K562 (cell line): ENCODE measurements at regions not wholly inside any gene's neighbourhood (a gene's known extent, or its start where the extent isn't known, plus 50 kb on each side); places are given as distances from the start of the nearest gene placed in this dataset.
A peak's percentile ranks its signal among the peaks of the same experiment; 100 is the strongest.

ENCODE experiments used
- ATAC-seq: fragments of 200-7000 bp; cut with Tn5 transposase; 3 replicates; pipeline ENCODE4 v1.9.1; 2020; ENCODE audit warnings: moderate library complexity
- BruUV-seq: library from RNA; stranded (reverse); fragments of 400-500 nt; replicated peaks from 2 replicates; lab custom pipeline; 2021; lab: Mats Ljungman, UMichigan
- CTCF ChIA-PET: fragments of 300-600 bp; formaldehyde crosslinking; extraction: SDS; loops from one replicate; lab custom pipeline; 2021; ENCODE audit warnings: low intra/inter-chr PET ratio; lab: Yijun Ruan, JAX
- POLR2A ChIA-PET: fragments of 300-600, 350-650 bp; sonication (Branson Sonifier 250); formaldehyde crosslinking; extraction: SDS; loops from one replicate; lab custom pipeline; 2021; ENCODE audit warnings: antibody characterized with exemption, inconsistent platforms; lab: Yijun Ruan, JAX
- DNase-seq, 4 experiments: peaks; one replicate each; pipeline versions ENCODE4 v3.0.0 to v3.0.0-alpha.2; 2011 to 2018; ENCODE audit warnings: low spot score in 3 of 4, mixed read lengths in 3 of 4; ENCODE audit errors: extremely low read depth in 1 of 4
- FAIRE-seq: peaks from 2 replicates; lab custom pipeline; 2011; peaks lifted over from hg19 to GRCh38; lab: Jason Lieb, UNC
- H2AFZ ChIP-seq: 2 replicates; pipeline ENCODE4 v1.6.0; 2011; ENCODE audit warnings: low read depth, low read length, control low read depth, inconsistent platforms
- H3K27ac ChIP-seq: fragments of 200-600 bp; 3 replicates; pipeline ENCODE4 v1.8.0; 2011; ENCODE audit warnings: low read depth, mild to moderate bottlenecking, control low read depth, inconsistent platforms, low read length, moderate library complexity, mixed read lengths; ENCODE audit errors: extremely low read depth
- H3K27me3 ChIP-seq, 2 experiments: fragments of 300-600 bp in 1 of 2; 2 replicates in 1 of 2; 3 replicates in 1 of 2; pipeline versions ENCODE4 v1.6.0 to v1.8.0; 2011; ENCODE audit warnings: inconsistent platforms in 2 of 2, low read length in 2 of 2, mild to moderate bottlenecking in 1 of 2, mixed read lengths in 1 of 2, moderate library complexity in 1 of 2; ENCODE audit not compliant: control insufficient read depth in 2 of 2, insufficient read depth in 2 of 2
- H3K36me3 ChIP-seq: fragments of 300-600 bp; 3 replicates; pipeline ENCODE4 v1.8.0; 2011; ENCODE audit warnings: mild to moderate bottlenecking, low read length, inconsistent platforms; ENCODE audit not compliant: control insufficient read depth, insufficient read depth
- H3K4me1 ChIP-seq, 2 experiments: fragments of 200-600 bp in 1 of 2; replicated peaks in 1 of 2; 2 replicates in 1 of 2; 3 replicates in 1 of 2; pipeline versions ENCODE4 v1.5.1 to v1.8.0; 2011; ENCODE audit warnings: inconsistent platforms in 2 of 2, low read length in 2 of 2, mild to moderate bottlenecking in 1 of 2, mixed read lengths in 1 of 2, moderate library complexity in 1 of 2; ENCODE audit not compliant: control insufficient read depth in 2 of 2, insufficient read depth in 2 of 2
- H3K4me2 ChIP-seq: 2 replicates; pipeline ENCODE4 v1.6.1; 2011; ENCODE audit warnings: low read length, control low read depth, inconsistent platforms, mixed read lengths; ENCODE audit not compliant: insufficient read depth
- H3K4me3 ChIP-seq: fragments of 200-600 bp; sonication (generic), shearing (Covaris generic); 2 replicates; pipeline ENCODE4 v1.5.1; 2016; ENCODE audit warnings: control low read depth, inconsistent platforms
- H3K79me2 ChIP-seq: fragments of 200-600 bp; 3 replicates; pipeline ENCODE4 v1.8.0; 2011; ENCODE audit warnings: low read length, inconsistent platforms; ENCODE audit not compliant: control insufficient read depth, insufficient read depth
- H3K9ac ChIP-seq, 2 experiments: 2 replicates each; pipeline versions ENCODE4 v1.6.0 to v1.6.1; 2011; ENCODE audit warnings: low read depth in 2 of 2, low read length in 2 of 2, control low read depth in 1 of 2, inconsistent platforms in 1 of 2, mild to moderate bottlenecking in 1 of 2, mixed read lengths in 1 of 2; ENCODE audit not compliant: insufficient read depth in 1 of 2
- H3K9me1 ChIP-seq: one replicate; pipeline ENCODE4 v1.6.0; 2011; ENCODE audit warnings: inconsistent platforms, mild to moderate bottlenecking, low read length, moderate library complexity; ENCODE audit not compliant: control insufficient read depth, insufficient read depth
- H3K9me3 ChIP-seq: replicated peaks from 2 replicates; pipeline ENCODE4 v1.5.1; 2011; ENCODE audit warnings: low read depth, low read length, inconsistent platforms; ENCODE audit not compliant: control insufficient read depth, insufficient read depth
- H4K20me1 ChIP-seq: replicated peaks from 2 replicates; pipeline ENCODE4 v1.6.1; 2011; ENCODE audit warnings: low read length, inconsistent platforms, mixed read lengths; ENCODE audit not compliant: control insufficient read depth, insufficient read depth
- C11orf30 ChIP-seq: fragments of 450-650 bp; IDR thresholded peaks from 2 replicates; pipeline ENCODE4 v1.6.1; 2016; ENCODE audit warnings: low read depth, mild to moderate bottlenecking
- CAMTA2 ChIP-seq: fragments of 250-450 bp; sonication (Bioruptor Pico); conservative IDR thresholded peaks from 2 replicates; pipeline ENCODE4 v1.5.1; 2022
- CBX8 ChIP-seq: fragments of 200-600 bp; sonication (generic); IDR thresholded peaks from 2 replicates; pipeline ENCODE4 v1.6.1; 2012; ENCODE audit warnings: borderline replicate concordance, mixed run types, low read depth, mild to moderate bottlenecking, moderate library complexity, mixed read lengths, low read length, control low read depth, inconsistent platforms; ENCODE audit not compliant: poor library complexity, severe bottlenecking; ENCODE audit errors: extremely low read depth
- CC2D1A ChIP-seq: fragments of 450-650 bp; IDR thresholded peaks from 2 replicates; pipeline ENCODE4 v1.6.1; 2017; ENCODE audit warnings: mild to moderate bottlenecking
- MAFF ChIP-seq: IDR thresholded peaks from 2 replicates; pipeline ENCODE4 v1.6.1; 2012; ENCODE audit warnings: low read length, improper control_type of control experiment
- MAFG ChIP-seq: fragments of 450-650 bp; conservative IDR thresholded peaks from 2 replicates; pipeline ENCODE4 v1.6.1; 2016; ENCODE audit warnings: missing genetic modification characterization, missing compliant biosample characterization
- NELFE ChIP-seq: IDR thresholded peaks from 2 replicates; pipeline ENCODE4 v1.6.1; 2011; ENCODE audit warnings: mild to moderate bottlenecking; ENCODE audit not compliant: insufficient read depth, insufficient read length
- RB1 ChIP-seq: fragments of 450-650 bp; IDR thresholded peaks from 2 replicates; pipeline ENCODE4 v1.6.1; 2017; ENCODE audit warnings: low read depth, mild to moderate bottlenecking
- ZNF143 ChIP-seq: sonication (generic); formaldehyde crosslinking; IDR thresholded peaks from 2 replicates; pipeline ENCODE4 v1.9.0; 2022; ENCODE audit warnings: mild to moderate bottlenecking, missing genetic modification reagents
- ZNF316 ChIP-seq: fragments of 450-650 bp; IDR thresholded peaks from 2 replicates; pipeline ENCODE4 v1.6.1; 2016
- WGBS: fragments of 100-300 bp; shearing (Covaris generic); methylation state at CpG from one replicate; pipeline ENCODE4 v1.1.6; 2016; ENCODE audit warnings: low coverage, mixed read lengths; ENCODE audit not compliant: insufficient coverage; ENCODE audit errors: missing lambda C conversion rate; 5-methylcytosine and 5-hydroxymethylcytosine counted together
- in situ Hi-C: fragments of 300-500 bp; cut with MboI; formaldehyde crosslinking; loops from 4 replicates; pipeline ENCODE4 v1.15.0; 2018; ENCODE audit warnings: inconsistent platforms, mixed read lengths
- intact Hi-C: fragments of 100-400 bp; cut with micrococcal nuclease; formaldehyde crosslinking; loops from 2 replicates; pipeline ENCODE4 v1.14.2; 2022

GRCh38 chr6:22150368-22151035 is 146.3 kb downstream of the PRL start:
- ChIA-PET CTCF (no interaction called here), POLR2A (no interaction called here)
- no TSS peak for BruUV-seq
- no peak for DNase-seq
- FAIRE-seq = no peak
- Histone ChIP-seq H2AFZ (no peak overlapping the region), H3K27ac (no peak overlapping the region), H3K4me1 (peaks cover 0 to 6% of the 10 kb centered on the region in 2 experiments; a peak in 1 of 5 replicates), H3K4me3 (no peak overlapping the region), H3K9ac (no peak overlapping the region), H4K20me1 (no peaks in the 10 kb centered on the region), H3K9me3 (no peaks in the 10 kb centered on the region), H3K4me2 (no peak overlapping the region), H3K36me3 (no peaks in the 10 kb centered on the region), H3K79me2 (no peaks in the 10 kb centered on the region), H3K9me1 (no peaks in the 10 kb centered on the region), H3K27me3 (peaks cover 17 to 27% of the 10 kb centered on the region in 2 experiments)
- no peak for ATAC-seq
- in situ Hi-C loops (no loop called here), intact Hi-C loops (no loop called here)
- TF ChIP-seq NELFE (no peak), ZNF143 (no peak), RB1 (no peak), CAMTA2 (CRISPR knock-in tag) (no peak)
- TF ChIP-seq, all 486 proteins: peak for 0

GRCh38 chr6:22151892-22152291 is 144.9 kb downstream of the PRL start:
- no TSS peak for BruUV-seq
- in situ Hi-C loops = no loop called here
- FAIRE-seq (no peak), ATAC-seq (no peak), DNase-seq (no peak)
- no peaks in the 10 kb centered on the region for H3K36me3 ChIP-seq
- H3K9me1 ChIP-seq = no peaks in the 10 kb centered on the region
- H3K9ac ChIP-seq = no peak overlapping the region
- H3K27me3 ChIP-seq = peaks cover 7 to 16% of the 10 kb centered on the region in 2 experiments
- no peaks in the 10 kb centered on the region for H4K20me1 ChIP-seq
- no peak overlapping the region for H3K4me2 ChIP-seq
- H3K9me3 ChIP-seq = no peaks in the 10 kb centered on the region
- no peak for TF ChIP-seq CC2D1A
- no peak for TF ChIP-seq CBX8
- TF ChIP-seq MAFF = 0 out of 2 replicates have a peak, but pooled peaks have one; percentile 23
- TF ChIP-seq MAFG (tag) = 0 out of 2 replicates have a peak, but pooled peaks have one; percentile 48
- peak; percentile 76 for TF ChIP-seq ZNF316
- peak; percentile 54 for TF ChIP-seq C11orf30
- WGBS = 0% methylated on average over 1 of the region's 1 CpG
- intact Hi-C loops = no loop called here
- no peak overlapping the region for H2AFZ ChIP-seq
- H3K79me2 ChIP-seq = no peaks in the 10 kb centered on the region
- ChIA-PET CTCF (no interaction called here), POLR2A (interaction anchor here (0.5 kb wide), 1 partner anchor 12 kb away, joined by 3 read pairs; no protein-coding TSS in a partner anchor)
- H3K27ac ChIP-seq = no peak overlapping the region
- no peak overlapping the region for H3K4me3 ChIP-seq
- H3K4me1 ChIP-seq = peaks cover 0 to under 1% of the 10 kb centered on the region in 2 experiments; a peak in 1 of 5 replicates
